DOHH2 (cell line): ENCODE measurements at regions not wholly inside any gene's neighbourhood (a gene's known extent, or its start where the extent isn't known, plus 50 kb on each side); places are given as distances from the start of the nearest gene placed in this dataset.

Experiments
- H3F3A ChIP-seq: fragments of 200-600 bp; sonication (generic), shearing (Covaris generic); 2 replicates; pipeline ENCODE4 v1.6.0; 2016; ENCODE audit warnings: antibody characterized with exemption, mild to moderate bottlenecking; ENCODE audit not compliant: control insufficient read depth, insufficient read depth
- H3K27ac ChIP-seq: fragments of 200-600 bp; sonication (generic); 2 replicates; pipeline ENCODE4 v1.5.1; 2014; ENCODE audit warnings: low read depth, mild to moderate bottlenecking, low read length, moderate library complexity
- H3K27me3 ChIP-seq: fragments of 200-600 bp; sonication (generic); 2 replicates; pipeline ENCODE4 v1.6.1; 2014; ENCODE audit warnings: mild to moderate bottlenecking, low read length, mixed read lengths; ENCODE audit not compliant: control insufficient read depth
- H3K36me3 ChIP-seq: fragments of 200-600 bp; sonication (generic); 2 replicates; pipeline ENCODE4 v1.6.1; 2014; ENCODE audit warnings: mild to moderate bottlenecking, low read length, moderate library complexity, mixed read lengths; ENCODE audit not compliant: control insufficient read depth
- H3K4me1 ChIP-seq: fragments of 200-600 bp; sonication (generic); 2 replicates; pipeline ENCODE4 v1.6.1; 2014; ENCODE audit warnings: mild to moderate bottlenecking, low read length, mixed read lengths; ENCODE audit not compliant: control insufficient read depth
- H3K4me2 ChIP-seq: fragments of 200-600 bp; sonication (generic); 2 replicates; pipeline ENCODE4 v1.6.0; 2014; ENCODE audit warnings: mild to moderate bottlenecking, low read length, moderate library complexity
- H3K4me3 ChIP-seq: fragments of 200-600 bp; sonication (generic); 2 replicates; pipeline ENCODE4 v1.5.1; 2014; ENCODE audit warnings: mild to moderate bottlenecking, low read length, mixed read lengths
- H3K79me2 ChIP-seq: fragments of 200-600 bp; sonication (generic); 2 replicates; pipeline ENCODE4 v1.6.1; 2014; ENCODE audit warnings: mild to moderate bottlenecking, low read length, mixed read lengths; ENCODE audit not compliant: control insufficient read depth
- H3K9me2 ChIP-seq: fragments of 200-600 bp; sonication (generic); replicated peaks from 2 replicates; pipeline ENCODE4 v1.6.1; 2014; ENCODE audit warnings: mild to moderate bottlenecking, low read length, mixed read lengths; ENCODE audit not compliant: control insufficient read depth
- H3K9me3 ChIP-seq: fragments of 200-600 bp; sonication (generic); 2 replicates; pipeline ENCODE4 v1.6.1; 2014; ENCODE audit warnings: antibody characterized with exemption, low read length, mixed read lengths; ENCODE audit not compliant: control insufficient read depth, insufficient read depth
- H4K20me1 ChIP-seq: fragments of 200-600 bp; sonication (generic); 2 replicates; pipeline ENCODE4 v1.6.0; 2014; ENCODE audit warnings: low read depth, mild to moderate bottlenecking, antibody characterized with exemption, low read length, moderate library complexity; ENCODE audit not compliant: control insufficient read depth, insufficient read depth
- EZH2phosphoT487 ChIP-seq: fragments of 200-600 bp; sonication (generic); IDR thresholded peaks from 2 replicates; pipeline ENCODE4 v1.6.1; 2017; ENCODE audit warnings: borderline replicate concordance, mild to moderate bottlenecking, antibody characterized with exemption, low read length, moderate library complexity, mixed read lengths
- TF ChIP-seq, protein P1 (sequence below): fragments of 200-600 bp; sonication (generic); IDR thresholded peaks from one replicate; pipeline ENCODE4 v1.5.1; 2014; ENCODE audit warnings: antibody characterized with exemption, mild to moderate bottlenecking, low read depth, low read length; ENCODE audit not compliant: poor library complexity, severe bottlenecking

DNA sequence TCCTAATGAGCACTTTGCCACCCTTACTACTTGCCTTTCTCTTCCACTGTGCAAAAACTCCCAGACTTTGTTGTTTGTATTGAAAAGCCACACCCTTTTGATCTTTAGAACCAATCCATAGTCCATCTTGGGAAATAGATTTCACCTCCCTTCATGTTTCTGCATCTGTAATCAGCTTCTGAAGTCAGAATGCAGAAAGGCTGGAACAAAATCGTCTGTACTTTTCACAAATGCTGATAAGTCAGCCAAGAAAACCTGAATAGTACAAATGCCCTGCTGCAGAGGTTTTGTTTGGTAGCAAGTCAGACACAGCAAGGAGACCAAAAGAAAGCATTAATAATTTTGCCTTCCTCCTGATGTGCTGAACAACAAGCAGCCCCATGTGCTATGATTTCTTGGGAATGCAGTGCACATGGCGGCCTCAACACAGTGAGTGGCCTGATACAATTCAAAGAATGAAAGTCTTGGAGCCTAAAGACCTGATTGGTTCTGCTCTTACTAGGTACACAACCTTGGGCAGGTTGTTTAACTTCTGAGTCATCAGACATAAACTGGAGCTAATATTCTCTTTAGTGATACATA, 59.2 kb upstream of the STK32A start:
- Histone ChIP-seq H4K20me1 (no peaks in the 10 kb centered on the region), H3K4me1 (no peaks in the 10 kb centered on the region), H3K4me3 (no peak overlapping the region), H3K27ac (no peak overlapping the region), H3K79me2 (no peaks in the 10 kb centered on the region), H3K27me3 (no peaks in the 10 kb centered on the region), H3F3A (no peaks in the 10 kb centered on the region), H3K4me2 (no peak overlapping the region), H3K9me3 (no peaks in the 10 kb centered on the region), H3K9me2 (no peaks in the 10 kb centered on the region), H3K36me3 (no peaks in the 10 kb centered on the region)
- TF ChIP-seq, protein P1, sequence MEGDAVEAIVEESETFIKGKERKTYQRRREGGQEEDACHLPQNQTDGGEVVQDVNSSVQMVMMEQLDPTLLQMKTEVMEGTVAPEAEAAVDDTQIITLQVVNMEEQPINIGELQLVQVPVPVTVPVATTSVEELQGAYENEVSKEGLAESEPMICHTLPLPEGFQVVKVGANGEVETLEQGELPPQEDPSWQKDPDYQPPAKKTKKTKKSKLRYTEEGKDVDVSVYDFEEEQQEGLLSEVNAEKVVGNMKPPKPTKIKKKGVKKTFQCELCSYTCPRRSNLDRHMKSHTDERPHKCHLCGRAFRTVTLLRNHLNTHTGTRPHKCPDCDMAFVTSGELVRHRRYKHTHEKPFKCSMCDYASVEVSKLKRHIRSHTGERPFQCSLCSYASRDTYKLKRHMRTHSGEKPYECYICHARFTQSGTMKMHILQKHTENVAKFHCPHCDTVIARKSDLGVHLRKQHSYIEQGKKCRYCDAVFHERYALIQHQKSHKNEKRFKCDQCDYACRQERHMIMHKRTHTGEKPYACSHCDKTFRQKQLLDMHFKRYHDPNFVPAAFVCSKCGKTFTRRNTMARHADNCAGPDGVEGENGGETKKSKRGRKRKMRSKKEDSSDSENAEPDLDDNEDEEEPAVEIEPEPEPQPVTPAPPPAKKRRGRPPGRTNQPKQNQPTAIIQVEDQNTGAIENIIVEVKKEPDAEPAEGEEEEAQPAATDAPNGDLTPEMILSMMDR: no peak
- TF ChIP-seq EZH2phosphoT487: no peak

DNA sequence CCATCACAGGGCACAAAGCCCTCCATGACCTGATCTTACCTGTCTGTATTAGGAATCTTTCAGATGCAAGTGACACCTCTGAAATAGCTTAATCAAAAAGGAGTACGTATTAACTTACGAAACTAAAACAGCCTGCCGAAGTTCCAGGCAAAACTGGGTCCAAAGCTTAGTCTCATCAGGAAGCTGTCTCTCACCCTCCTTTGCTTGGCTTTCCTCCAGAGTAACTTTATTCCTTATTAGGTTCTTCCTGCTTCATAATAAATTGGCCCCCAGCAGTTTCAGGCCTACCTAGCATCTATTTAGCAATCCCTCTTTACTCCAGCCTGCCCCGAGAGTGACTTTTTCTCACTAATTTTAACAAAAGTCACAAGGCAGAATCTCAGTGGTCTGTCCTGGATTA, 58.4 kb upstream of the STK32A start:
- Histone ChIP-seq H3K79me2 (no peaks in the 10 kb centered on the region), H3F3A (no peaks in the 10 kb centered on the region), H3K9me3 (no peaks in the 10 kb centered on the region), H3K27ac (no peak overlapping the region), H3K27me3 (no peaks in the 10 kb centered on the region), H4K20me1 (no peaks in the 10 kb centered on the region), H3K9me2 (no peaks in the 10 kb centered on the region), H3K4me2 (no peak overlapping the region), H3K4me1 (no peaks in the 10 kb centered on the region), H3K4me3 (no peak overlapping the region), H3K36me3 (no peaks in the 10 kb centered on the region)
- TF ChIP-seq, protein P1: no peak
- no peak for TF ChIP-seq EZH2phosphoT487

DNA sequence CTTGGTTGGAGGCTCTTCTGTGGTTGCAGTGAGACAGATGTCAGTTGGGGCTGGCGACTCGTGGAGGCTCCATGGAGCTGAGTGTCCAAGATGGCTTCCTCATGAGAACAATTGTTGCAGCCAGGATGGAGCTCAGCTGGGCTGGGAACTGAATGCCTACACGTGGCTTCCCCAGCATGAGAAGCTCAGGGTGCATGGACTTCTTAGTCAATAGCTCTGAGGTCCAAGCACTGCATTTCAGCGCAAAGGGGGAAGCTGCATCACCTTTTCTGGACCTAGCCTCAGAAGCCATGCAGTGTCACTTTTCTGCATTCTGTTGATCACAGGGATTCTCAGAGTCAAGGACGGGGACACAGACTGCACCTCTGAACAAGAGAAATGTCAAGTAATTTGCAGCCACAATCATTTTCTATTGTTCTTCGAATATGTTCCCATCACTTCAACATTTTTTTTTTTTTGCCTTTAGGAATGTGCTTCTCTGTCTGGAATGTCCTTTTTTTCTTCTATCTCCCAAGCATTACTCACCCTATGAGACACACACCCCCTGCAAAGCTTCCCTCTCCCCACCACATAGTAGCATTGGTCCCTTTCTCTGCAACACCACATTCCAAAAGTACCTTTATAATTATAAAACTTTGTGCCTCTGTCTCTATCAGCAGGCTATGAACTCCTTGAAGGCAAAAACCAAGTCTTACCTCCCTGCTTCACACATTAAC, 57.5 kb upstream of the STK32A start:
- H3K27ac ChIP-seq: no peak overlapping the region
- no peaks in the 10 kb centered on the region for H3K36me3 ChIP-seq
- no peaks in the 10 kb centered on the region for H3K9me3 ChIP-seq
- H3K9me2 ChIP-seq: no peaks in the 10 kb centered on the region
- H3K4me1 ChIP-seq: no peaks in the 10 kb centered on the region
- TF ChIP-seq, protein P1: no peak
- TF ChIP-seq EZH2phosphoT487: no peak
- H3K4me2 ChIP-seq: no peak overlapping the region
- no peaks in the 10 kb centered on the region for H4K20me1 ChIP-seq
- H3K27me3 ChIP-seq: no peaks in the 10 kb centered on the region
- H3K79me2 ChIP-seq: no peaks in the 10 kb centered on the region
- no peaks in the 10 kb centered on the region for H3F3A ChIP-seq
- H3K4me3 ChIP-seq: no peak overlapping the region
